Stimulated activated naive CD4-positive, alpha-beta T cell treated with Interleukin-2 at 50 U/mL for 16 hours (primary cell): ENCODE measurements at regions not wholly inside any gene's neighbourhood (a gene's known extent, or its start where the extent isn't known, plus 50 kb on each side); places are given as distances from the start of the nearest gene placed in this dataset.

Experiments
- DNase-seq: peaks from one replicate; lab custom pipeline; 2025; lab: John Stamatoyannopoulos, UW

- DNase-seq: no peak
These were observed 78.7 kb upstream of the MBOAT2 start for GRCh38 chr2:9082158-9082557.

- DNase-seq: no peak
These were observed 78.3 kb upstream of the MBOAT2 start for GRCh38 chr2:9081750-9082149.

GRCh38 chr2:9078405-9078804 lies 74.9 kb upstream of the MBOAT2 start:
- DNase-seq: no peak

GRCh38 chr2:9077691-9078090 lies 74.2 kb upstream of the MBOAT2 start:
- no peak for DNase-seq

- DNase-seq: no peak
These were observed 73.3 kb upstream of the MBOAT2 start for GRCh38 chr2:9076755-9077154.

- no peak for DNase-seq
These were observed 72.7 kb upstream of the MBOAT2 start for GRCh38 chr2:9076210-9076609.

GRCh38 chr2:9074930-9075329 lies 71.4 kb upstream of the MBOAT2 start:
- DNase-seq: no peak

- DNase-seq: no peak
These were observed 68.2 kb upstream of the MBOAT2 start for GRCh38 chr2:9071584-9072124.

- DNase-seq: no peak
These were observed 67.5 kb upstream of the MBOAT2 start for GRCh38 chr2:9071032-9071431.

- DNase-seq: no peak
These were observed 66.1 kb upstream of the MBOAT2 start for GRCh38 chr2:9069543-9069942.

GRCh38 chr2:9065901-9066300 lies 62.4 kb upstream of the MBOAT2 start:
- no peak for DNase-seq

- no peak for DNase-seq
These were observed 59.6 kb upstream of the MBOAT2 start for GRCh38 chr2:9063023-9063606.

- no peak for DNase-seq
These were observed 57.3 kb upstream of the MBOAT2 start for GRCh38 chr2:9060819-9061218.

- no peak for DNase-seq
These were observed 54.7 kb upstream of the MBOAT2 start for GRCh38 chr2:9057939-9058761.

GRCh38 chr2:9055471-9055870 lies 52.0 kb upstream of the MBOAT2 start:
- DNase-seq: no peak

GRCh38 chr2:9053534-9053931 lies 50.0 kb upstream of the MBOAT2 start:
- no peak for DNase-seq
